ENCODE measurements at regions not wholly inside any gene's neighbourhood (a gene's known extent, or its start where the extent isn't known, plus 50 kb on each side); places are given as distances from the start of the nearest gene placed in this dataset.
"Not testable (repeated sequence)": the region's sequence is repeated elsewhere in the genome, so short reads cannot be mapped to it uniquely, and the experiment has no call there.

- DNase-seq (ENCODE audit: low read depth in 2 of 2): no peak
These were observed 882.4 kb downstream of the C4orf33 start for GRCh38 chr4:129978315-129978714.

GRCh38 chr4:129988957-129989356 is 893.0 kb downstream of the C4orf33 start:
- no peak for DNase-seq (ENCODE audit: low read depth in 2 of 2)

GRCh38 chr4:129994715-129995114 is 898.8 kb downstream of the C4orf33 start:
- no peak for DNase-seq (ENCODE audit: low read depth in 2 of 2)

GRCh38 chr4:129998436-129999150 is 902.6 kb downstream of the C4orf33 start:
- DNase-seq (ENCODE audit: low read depth in 2 of 2): no peak

GRCh38 chr4:129999156-129999555 is 903.2 kb downstream of the C4orf33 start:
- DNase-seq (ENCODE audit: low read depth in 2 of 2): no peak

GRCh38 chr4:130008461-130008860 is 912.5 kb downstream of the C4orf33 start:
- DNase-seq (ENCODE audit: low read depth in 2 of 2): no peak

GRCh38 chr4:130012806-130013205 is 916.9 kb downstream of the C4orf33 start:
- DNase-seq (ENCODE audit: low read depth in 2 of 2): not testable (repeated sequence)

- DNase-seq (ENCODE audit: low read depth in 2 of 2): no peak
These were observed 925.8 kb downstream of the C4orf33 start for GRCh38 chr4:130021706-130022105.

GRCh38 chr4:130023088-130023487 is 927.1 kb downstream of the C4orf33 start:
- DNase-seq (ENCODE audit: low read depth in 2 of 2): no peak

GRCh38 chr4:130025701-130026100 is 929.7 kb downstream of the C4orf33 start:
- DNase-seq (ENCODE audit: low read depth in 2 of 2): no peak

GRCh38 chr4:130026185-130026584 is 930.2 kb downstream of the C4orf33 start:
- no peak for DNase-seq (ENCODE audit: low read depth in 2 of 2)

- no peak for DNase-seq (ENCODE audit: low read depth in 2 of 2)
These were observed 932.0 kb downstream of the C4orf33 start for GRCh38 chr4:130027973-130028372.

- no peak for DNase-seq (ENCODE audit: low read depth in 2 of 2)
These were observed 932.6 kb downstream of the C4orf33 start for GRCh38 chr4:130028552-130028951.

- no peak for DNase-seq (ENCODE audit: low read depth in 2 of 2)
These were observed 933.5 kb downstream of the C4orf33 start for GRCh38 chr4:130029442-130029841.

GRCh38 chr4:130031858-130032257 is 935.9 kb downstream of the C4orf33 start:
- DNase-seq (ENCODE audit: low read depth in 2 of 2): no peak

- not testable (repeated sequence) for DNase-seq (ENCODE audit: low read depth in 2 of 2)
These were observed 937.7 kb downstream of the C4orf33 start for GRCh38 chr4:130033657-130034056.

- DNase-seq (ENCODE audit: low read depth in 2 of 2): no peak
These were observed 938.9 kb downstream of the C4orf33 start for GRCh38 chr4:130034876-130035275.

GRCh38 chr4:130035391-130035790 is 939.4 kb downstream of the C4orf33 start:
- DNase-seq (ENCODE audit: low read depth in 2 of 2): no peak

GRCh38 chr4:130037866-130038265 is 941.9 kb downstream of the C4orf33 start:
- DNase-seq (ENCODE audit: low read depth in 2 of 2): not testable (repeated sequence)

GRCh38 chr4:130038540-130038939 is 942.6 kb downstream of the C4orf33 start:
- not testable (repeated sequence) for DNase-seq (ENCODE audit: low read depth in 2 of 2)

GRCh38 chr4:130043732-130044160 is 947.8 kb downstream of the C4orf33 start:
- no peak for DNase-seq (ENCODE audit: low read depth in 2 of 2)

- DNase-seq (ENCODE audit: low read depth in 2 of 2): no peak
These were observed 949.0 kb downstream of the C4orf33 start for GRCh38 chr4:130044788-130045531.

- DNase-seq (ENCODE audit: low read depth in 2 of 2): no peak
These were observed 957.8 kb downstream of the C4orf33 start for GRCh38 chr4:130053723-130054122.

Data from lung microvascular endothelial cell (primary cell).